GM23248 (cell line): ENCODE measurements at regions not wholly inside any gene's neighbourhood (a gene's known extent, or its start where the extent isn't known, plus 50 kb on each side); places are given as distances from the start of the nearest gene placed in this dataset.

Experiments used
- EZH2 ChIP-seq: fragments of 200-600 bp; sonication (generic); IDR thresholded peaks from 2 replicates; pipeline ENCODE4 v1.6.1; 2018; ENCODE audit warnings: antibody characterized with exemption, mild to moderate bottlenecking; ENCODE audit not compliant: insufficient read depth, poor library complexity, severe bottlenecking
- EZH2phosphoT487 ChIP-seq: fragments of 200-600 bp; sonication (generic); IDR thresholded peaks from 2 replicates; pipeline ENCODE4 v1.6.1; 2018; ENCODE audit warnings: antibody characterized with exemption, moderate library complexity, mild to moderate bottlenecking, low read depth; ENCODE audit not compliant: insufficient read depth

DNA sequence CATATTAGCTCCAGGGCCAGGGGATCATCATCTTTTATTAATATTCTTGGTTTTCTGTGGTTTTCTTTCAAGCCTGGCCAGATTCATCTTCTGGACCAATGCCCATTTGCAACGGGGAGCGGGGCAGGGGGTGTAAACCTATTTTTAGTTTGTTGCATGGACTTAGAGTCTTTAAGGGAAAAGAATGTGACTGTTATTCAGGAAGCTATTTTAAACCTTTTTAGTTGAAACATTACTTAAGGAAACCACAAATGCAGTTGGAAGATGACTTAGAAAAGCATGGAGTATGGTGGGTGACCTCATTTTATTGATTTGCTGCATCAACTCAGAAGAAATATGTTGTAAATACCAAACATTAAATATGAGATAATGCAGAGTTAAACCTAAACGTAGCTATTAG, 368.4 kb upstream of the E2F7 start:
- no peak for TF ChIP-seq EZH2
- TF ChIP-seq EZH2phosphoT487: no peak
